ENCODE measurements at regions not wholly inside any gene's neighbourhood (a gene's known extent, or its start where the extent isn't known, plus 50 kb on each side); places are given as distances from the start of the nearest gene placed in this dataset.

GRCh38 chr11:26229981-26230380, 101.9 kb upstream of the ANO3 start:
- DNase-seq (ENCODE audit: low read depth) = peak; percentile 36
- no peak overlapping the region for H3K4me3 ChIP-seq (ENCODE audit: low read length)
- no peak for TF ChIP-seq CTCF (IDR thresholded peaks at IDR 0.05; ENCODE audit: insufficient read depth, low read depth, low read length, missing control alignments)

GRCh38 chr11:26231252-26231661, 100.7 kb upstream of the ANO3 start:
- TF ChIP-seq CTCF (IDR thresholded peaks at IDR 0.05; ENCODE audit: insufficient read depth, low read depth, low read length, missing control alignments) = no peak
- H3K4me3 ChIP-seq (ENCODE audit: low read length) = no peak overlapping the region
- DNase-seq (ENCODE audit: low read depth) = peak; percentile 96

GRCh38 chr11:26234451-26234850, 97.5 kb upstream of the ANO3 start:
- no peak overlapping the region for H3K4me3 ChIP-seq (ENCODE audit: low read length)
- no peak for TF ChIP-seq CTCF (IDR thresholded peaks at IDR 0.05; ENCODE audit: insufficient read depth, low read depth, low read length, missing control alignments)
- peak; percentile 91 for DNase-seq (ENCODE audit: low read depth)

GRCh38 chr11:26243426-26243825, 88.5 kb upstream of the ANO3 start:
- DNase-seq (ENCODE audit: low read depth) = no peak
- H3K4me3 ChIP-seq (ENCODE audit: low read length) = no peak overlapping the region
- no peak for TF ChIP-seq CTCF (IDR thresholded peaks at IDR 0.05; ENCODE audit: insufficient read depth, low read depth, low read length, missing control alignments)

GRCh38 chr11:26244207-26244606, 87.7 kb upstream of the ANO3 start:
- no peak for DNase-seq (ENCODE audit: low read depth)
- no peak overlapping the region for H3K4me3 ChIP-seq (ENCODE audit: low read length)
- no peak for TF ChIP-seq CTCF (IDR thresholded peaks at IDR 0.05; ENCODE audit: insufficient read depth, low read depth, low read length, missing control alignments)

- no peak for DNase-seq (ENCODE audit: low read depth)
- no peak for TF ChIP-seq CTCF (IDR thresholded peaks at IDR 0.05; ENCODE audit: insufficient read depth, low read depth, low read length, missing control alignments)
- no peak overlapping the region for H3K4me3 ChIP-seq (ENCODE audit: low read length)
Observed at GRCh38 chr11:26245046-26245445, 86.9 kb upstream of the ANO3 start.

- no peak overlapping the region for H3K4me3 ChIP-seq (ENCODE audit: low read length)
- no peak for TF ChIP-seq CTCF (IDR thresholded peaks at IDR 0.05; ENCODE audit: insufficient read depth, low read depth, low read length, missing control alignments)
- DNase-seq (ENCODE audit: low read depth) = peak; percentile 41
Observed at GRCh38 chr11:26247340-26247739, 84.6 kb upstream of the ANO3 start.

Data from epithelial cell of esophagus (primary cell).